Renal cortical epithelial cell (primary cell): ENCODE measurements at regions not wholly inside any gene's neighbourhood (a gene's known extent, or its start where the extent isn't known, plus 50 kb on each side); places are given as distances from the start of the nearest gene placed in this dataset.
"Not testable (repeated sequence)": the region's sequence is repeated elsewhere in the genome, so short reads cannot be mapped to it uniquely, and the experiment has no call there.

Experiments
- DNase-seq: peaks from one replicate; pipeline ENCODE4 v3.0.0-alpha.2; 2011; ENCODE audit warnings: low read depth

DNA sequence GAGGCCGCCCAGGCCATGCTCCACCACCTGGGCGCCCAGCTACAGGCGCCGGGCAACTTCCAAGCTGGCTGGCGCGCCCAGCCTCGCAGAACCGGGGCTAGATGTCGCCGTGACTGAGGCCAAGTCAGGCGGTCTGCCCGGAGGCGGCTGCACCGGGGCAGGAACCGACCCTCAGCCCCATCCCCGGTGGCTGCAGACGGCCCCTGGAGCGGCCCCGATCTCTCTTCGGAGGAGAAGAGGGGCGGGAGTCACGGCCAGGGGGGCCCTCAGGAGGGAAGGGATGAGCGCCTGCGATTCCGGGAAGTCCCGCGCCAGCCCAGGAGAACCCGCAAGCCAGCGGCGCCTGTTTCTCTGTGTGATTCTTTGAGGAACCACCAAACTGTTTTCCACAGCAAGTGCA is 671.3 kb upstream of the DEFB115 start:
- not testable (repeated sequence) for DNase-seq

DNA sequence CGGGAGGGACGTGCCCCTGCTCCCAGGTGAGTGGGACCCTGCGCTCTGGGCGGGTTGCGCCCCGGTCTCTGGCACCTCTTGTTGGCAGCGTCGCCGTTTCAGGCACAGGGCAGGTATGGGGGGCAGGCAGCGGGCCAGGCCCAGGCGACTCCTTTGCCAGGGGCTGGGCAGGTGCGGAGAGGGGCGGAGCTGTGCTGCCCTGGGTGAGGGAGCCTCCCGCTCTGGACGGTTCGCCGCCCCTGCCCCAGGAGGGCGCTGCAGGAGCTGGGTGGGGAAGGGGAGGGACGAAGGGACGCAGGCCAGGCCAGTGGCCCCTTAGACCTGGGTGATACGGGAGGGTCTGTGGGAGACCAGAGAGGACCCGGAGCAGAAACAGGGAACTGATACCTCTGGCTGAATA is 663.9 kb upstream of the DEFB115 start:
- no peak for DNase-seq

DNA sequence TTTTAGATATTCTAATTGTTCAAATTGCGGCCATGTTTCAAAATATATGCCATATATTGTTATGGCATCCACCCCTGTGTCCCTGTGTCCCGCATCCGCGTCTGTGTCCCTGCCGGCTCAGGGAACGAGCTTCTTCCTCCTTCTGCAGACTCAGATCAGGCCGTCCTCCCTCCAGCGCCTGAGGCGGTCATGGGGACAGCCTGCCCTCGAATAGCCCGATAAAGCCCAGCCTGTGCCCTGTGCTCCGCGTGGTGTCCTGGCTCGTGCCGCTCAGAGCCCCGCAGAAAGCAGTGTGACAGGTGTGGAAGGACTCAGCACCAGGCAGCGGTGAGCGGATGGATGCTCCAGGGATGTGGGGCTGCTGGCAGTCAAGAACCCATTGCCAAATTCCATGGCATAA is 663.4 kb upstream of the DEFB115 start:
- DNase-seq: no peak

DNA sequence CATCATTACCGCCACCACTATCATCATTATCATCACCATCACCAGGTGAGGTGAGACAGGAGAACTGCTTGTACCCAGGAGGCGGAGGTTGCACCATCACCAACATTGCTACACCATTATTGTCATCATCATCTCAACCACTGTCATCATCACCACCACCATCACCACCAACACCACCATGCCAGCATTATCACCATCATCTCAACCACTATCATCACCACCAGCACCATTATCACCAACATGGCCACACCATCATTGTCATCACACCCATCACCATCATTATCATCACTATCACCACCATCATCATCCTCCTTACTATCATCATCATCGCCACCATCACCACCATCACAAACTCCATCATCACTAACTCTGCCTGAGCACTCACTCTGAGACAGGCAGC is 661.8 kb upstream of the DEFB115 start:
- DNase-seq: no peak

DNA sequence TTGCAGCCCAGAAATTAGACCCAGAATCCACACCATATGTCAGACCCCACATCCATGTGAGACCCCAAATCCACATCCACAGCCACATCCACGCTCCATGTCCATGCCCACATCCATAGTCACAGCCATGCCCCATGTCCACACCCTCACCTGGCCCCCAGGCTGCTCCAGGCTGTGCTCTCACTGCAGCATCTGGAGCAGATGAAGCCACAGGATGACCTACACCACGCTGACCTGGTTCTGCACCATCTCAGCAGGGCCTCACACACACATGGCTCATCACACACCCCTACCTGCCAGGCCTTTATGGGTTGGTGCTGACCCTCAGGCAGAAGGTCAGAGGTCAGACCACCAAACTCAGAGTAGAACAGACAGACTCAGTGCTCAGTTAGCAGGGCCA is 660.0 kb upstream of the DEFB115 start:
- DNase-seq: not testable (repeated sequence)

DNA sequence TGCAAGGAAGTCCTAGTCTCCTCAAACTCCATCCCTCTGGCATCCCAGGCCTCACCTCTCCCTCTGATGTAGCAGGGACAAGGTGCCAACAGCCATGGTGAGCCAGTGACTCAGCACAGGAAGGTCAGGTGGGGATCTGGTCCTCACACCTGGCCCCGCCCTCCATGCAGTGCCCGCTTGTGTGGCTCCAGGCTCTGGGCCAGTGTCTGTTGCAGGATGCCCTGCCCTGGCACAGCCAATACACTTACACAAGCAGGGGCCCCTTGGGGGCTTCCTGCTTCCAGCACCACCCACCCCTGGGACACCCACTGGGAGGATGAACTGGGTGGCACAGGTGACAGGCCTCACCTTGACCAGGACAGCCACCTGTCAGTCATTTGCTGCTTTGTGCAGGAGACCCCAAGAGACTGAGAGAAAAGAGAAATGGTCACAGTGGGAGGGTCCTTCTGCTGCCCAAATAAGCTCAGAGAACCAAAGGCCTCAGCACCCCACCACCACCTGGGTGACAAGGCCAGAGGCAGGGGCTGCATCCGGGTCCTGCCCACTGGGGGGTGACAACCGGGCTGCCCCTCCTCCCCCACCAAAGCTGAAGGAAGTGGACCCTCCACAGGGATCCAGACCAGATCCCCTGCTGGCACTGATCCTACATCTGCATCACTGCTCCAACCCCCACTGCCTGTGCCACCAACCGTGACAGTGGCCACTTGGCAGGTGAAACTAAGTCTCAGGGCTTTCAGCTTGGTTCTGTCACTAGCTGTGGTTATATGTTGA is 658.8 kb upstream of the DEFB115 start:
- no peak for DNase-seq

DNA sequence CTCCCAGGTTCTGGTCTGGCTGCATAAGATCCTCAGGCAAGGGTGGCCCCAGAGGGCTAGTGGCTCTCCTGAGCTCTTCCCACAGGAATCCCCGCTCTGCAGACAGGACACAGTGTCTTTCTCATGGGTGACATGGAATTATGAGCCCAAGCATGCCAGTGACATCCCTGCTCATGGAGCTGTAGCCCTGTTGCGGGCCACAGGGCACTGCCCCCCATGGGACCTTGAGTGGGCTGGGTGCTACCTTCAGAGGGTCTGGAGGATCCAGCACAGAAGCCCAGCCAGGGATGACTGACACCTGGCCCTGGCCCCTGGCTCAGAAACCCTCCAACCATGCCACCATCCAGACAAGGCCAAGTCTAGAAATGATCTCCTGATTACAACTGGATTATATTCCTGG is 657.5 kb upstream of the DEFB115 start:
- DNase-seq: no peak

DNA sequence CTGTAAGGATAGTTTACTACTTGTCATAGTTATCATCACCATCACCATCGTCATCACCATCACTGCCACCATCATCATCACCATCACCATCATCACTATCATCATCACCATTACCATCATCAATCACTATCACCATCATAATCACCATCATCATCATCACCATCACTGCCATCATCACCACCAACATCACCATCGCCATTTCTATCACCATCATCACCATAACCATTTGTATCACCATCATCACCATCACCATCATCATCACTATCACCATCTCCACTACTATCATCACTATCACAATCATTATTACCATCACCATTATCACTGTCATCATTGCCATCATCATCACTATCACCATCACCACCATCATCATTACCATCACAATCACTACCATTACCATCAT is 655.5 kb upstream of the DEFB115 start:
- DNase-seq: no peak

DNA sequence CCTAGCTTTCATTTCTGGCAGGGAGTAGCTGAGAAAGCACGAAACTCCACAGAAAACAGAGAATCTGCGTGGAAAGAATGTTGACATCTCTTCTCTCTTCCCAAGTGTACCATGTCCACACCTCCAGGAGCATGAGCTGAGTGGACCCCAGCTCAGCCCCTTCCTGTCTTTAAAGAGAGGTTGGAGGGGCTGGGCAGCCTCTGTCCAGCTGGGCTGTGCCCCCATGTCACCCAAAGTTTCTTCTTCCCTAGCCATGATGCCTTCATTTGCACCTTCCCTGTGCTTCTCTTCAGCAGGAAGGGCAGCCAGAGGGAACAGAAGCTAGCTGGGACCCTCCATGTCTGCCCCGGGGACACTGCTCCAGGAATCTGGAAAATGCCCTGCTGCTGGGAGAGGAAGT is 655.0 kb upstream of the DEFB115 start:
- DNase-seq: no peak

DNA sequence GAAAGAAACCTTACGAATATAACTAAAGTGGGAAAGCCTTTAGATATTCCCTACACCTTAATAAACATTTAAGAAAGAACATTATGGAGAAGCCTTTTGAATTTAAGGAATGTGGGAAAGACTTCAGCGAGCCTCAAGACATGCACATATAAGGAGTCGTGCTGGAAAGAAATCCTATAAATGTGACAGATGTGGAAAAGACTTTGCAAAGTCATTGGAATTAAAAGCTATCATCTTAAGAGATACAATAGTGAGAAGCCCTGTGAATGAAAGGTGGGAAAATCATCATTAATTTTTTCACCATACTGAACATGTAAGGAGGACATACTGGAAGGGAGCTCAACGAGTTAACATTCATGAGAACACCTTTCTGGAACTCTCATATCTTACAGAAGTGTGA is 650.5 kb upstream of the DEFB115 start:
- DNase-seq: no peak

DNA sequence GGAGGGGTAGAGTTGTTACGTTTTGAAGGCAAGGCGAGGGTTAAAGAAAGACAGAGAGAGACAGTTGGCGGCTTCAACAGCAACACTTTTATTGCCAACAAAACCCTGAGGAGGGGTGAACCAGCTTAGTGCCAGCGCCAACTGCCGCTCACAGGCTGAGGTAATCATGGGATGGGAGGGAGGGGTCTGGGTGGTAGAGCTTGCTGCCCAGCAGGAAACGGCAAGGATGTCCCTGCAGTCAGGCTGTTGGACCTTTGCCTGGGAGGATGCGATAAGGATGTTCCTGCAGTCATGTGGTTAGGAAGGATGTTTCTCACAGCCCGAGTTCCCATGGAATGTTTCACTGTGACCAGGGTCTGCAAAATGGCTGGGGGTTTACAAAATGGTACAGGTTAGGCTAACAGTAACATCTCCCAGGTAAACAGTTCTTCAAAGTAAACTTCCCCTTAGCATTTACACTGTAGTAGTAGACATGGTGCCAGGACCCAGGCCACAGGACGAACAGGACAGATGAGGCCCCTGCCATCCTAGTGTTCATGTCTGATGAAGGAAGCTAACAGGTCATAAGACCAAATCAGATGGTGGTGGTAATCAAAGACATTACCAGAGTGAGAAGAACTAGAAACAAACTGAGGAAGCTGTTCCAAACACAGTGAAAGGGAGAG is 647.3 kb upstream of the DEFB115 start:
- no peak for DNase-seq

DNA sequence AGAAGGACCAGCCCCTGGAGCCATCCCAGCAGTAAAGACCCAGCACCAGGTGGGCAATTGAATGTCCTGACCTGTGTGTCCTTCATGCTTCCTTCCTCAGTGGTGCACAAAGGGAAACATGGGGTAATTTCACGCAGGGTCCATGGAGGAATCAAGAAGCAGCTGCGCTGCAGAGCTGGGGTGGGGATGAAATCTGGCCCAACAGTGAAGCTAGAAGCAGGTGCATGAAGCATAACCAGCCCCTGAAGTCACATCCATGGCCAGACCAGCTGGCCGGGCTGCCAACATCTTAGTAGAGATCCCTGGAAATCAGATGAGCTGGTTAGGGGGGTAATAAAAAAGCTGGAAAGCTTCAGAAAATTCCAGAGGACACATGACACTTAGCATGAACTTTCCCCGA is 646.7 kb upstream of the DEFB115 start:
- DNase-seq: no peak

DNA sequence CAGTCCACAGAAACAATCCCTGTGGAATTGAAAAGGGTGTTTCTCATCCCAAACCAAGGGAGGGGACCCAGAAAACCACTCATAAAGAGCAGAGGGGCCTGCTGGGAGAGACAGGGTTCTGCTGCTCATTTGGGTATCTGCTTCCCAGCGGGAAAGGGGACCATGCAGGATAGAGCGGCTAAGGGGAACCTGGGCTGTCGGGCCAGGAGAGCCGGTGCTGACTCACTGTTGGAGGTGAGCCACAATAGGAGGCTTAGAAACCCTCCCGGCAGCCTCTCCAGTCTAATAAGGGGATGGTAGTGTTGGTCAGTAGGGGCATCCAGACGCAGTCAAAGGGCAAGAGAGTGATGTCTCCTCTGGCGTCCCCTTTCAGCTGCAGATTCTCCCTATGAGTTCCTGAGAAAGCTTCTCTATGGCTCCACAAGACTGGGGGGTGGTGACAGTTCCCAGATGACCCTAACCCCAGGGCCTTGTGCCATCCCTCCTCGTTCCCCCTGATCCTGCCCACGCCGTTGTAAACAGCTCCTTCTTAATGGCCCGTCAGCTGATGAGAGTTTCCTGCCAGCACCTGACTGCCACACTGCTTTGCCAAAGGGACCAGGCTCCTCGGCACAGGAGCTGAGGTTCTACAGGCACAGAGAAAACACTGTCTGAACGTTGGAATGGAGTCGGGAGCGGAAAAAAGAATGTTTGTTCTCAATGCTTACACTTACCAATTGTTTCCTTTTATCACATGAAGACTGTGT is 646.1 kb upstream of the DEFB115 start:
- no peak for DNase-seq

DNA sequence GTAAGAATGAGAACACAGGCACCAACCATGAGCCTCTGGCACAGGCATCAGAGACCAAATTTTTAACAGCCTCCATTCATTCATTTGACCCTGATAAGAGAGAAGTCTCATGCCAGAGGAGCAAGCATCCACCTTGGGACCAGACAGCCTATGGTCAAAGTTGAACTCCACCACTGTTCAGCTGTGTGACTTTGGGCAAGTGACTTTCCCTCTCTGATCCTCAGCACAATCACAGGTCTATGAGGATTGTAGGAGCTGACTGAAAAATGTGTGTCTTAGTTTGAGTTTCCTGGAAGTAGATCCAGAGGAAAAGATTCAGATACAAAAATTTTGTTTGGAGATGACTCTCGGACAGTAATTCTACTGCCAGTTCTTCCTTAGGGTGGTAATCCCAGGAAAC is 645.1 kb upstream of the DEFB115 start:
- no peak for DNase-seq

DNA sequence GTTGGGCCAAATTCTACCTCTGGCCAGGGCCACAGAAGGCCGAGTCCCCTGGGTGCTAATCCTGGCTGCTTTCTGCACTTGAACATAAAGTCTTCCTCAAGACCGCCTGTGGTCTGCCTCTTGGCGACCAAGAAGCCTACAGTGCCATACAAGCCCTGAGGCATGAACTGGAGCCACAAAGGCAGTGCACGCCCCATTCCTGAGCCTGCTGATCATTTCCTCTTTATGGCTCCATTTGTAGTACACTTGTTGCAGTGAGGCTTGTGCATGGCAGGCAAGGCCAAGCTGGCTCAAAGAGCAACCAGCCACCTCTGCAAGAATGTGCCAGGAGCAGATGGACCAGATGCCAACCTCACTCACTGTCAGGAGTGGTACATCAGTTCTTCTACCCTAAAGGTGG is 636.1 kb upstream of the DEFB115 start:
- DNase-seq: not testable (repeated sequence)

DNA sequence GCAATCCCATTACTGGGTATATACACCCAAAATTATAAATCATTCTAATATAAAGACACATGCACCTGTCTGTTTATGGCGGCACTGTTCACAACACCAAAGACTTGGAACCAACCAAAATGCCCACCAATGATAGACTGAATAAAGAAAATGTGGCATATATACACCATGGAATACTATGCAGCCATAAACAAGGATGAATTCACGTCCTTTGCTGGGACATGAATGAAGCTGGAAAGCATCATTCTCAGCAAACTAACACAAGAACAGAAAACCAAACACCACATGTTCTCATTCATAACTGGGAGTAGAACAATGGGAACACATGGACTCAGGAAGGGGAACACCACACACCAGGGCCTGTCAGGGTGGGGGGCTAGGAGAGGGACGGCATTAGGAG is 633.2 kb upstream of the DEFB115 start:
- not testable (repeated sequence) for DNase-seq

DNA sequence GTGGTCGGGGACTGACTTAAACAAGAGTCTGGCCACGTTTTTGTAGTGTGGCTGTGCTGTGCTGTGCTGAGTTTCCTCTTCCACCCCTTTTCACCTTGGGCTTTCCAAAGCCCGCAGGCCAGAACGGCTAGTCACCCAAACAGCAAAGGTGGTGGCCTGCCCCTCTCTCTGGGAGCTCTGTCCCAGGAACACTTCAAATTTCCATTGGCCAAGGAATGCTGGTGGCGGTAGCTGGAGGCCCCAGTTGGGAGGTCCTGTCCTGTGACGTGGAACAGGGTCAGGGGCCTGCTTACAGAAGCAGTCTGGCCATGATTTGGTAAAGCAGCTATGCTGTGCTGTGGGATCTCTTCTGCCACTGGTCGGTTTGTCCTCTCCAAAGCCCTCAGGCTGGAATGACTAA is 628.1 kb upstream of the DEFB115 start:
- DNase-seq: not testable (repeated sequence)

DNA sequence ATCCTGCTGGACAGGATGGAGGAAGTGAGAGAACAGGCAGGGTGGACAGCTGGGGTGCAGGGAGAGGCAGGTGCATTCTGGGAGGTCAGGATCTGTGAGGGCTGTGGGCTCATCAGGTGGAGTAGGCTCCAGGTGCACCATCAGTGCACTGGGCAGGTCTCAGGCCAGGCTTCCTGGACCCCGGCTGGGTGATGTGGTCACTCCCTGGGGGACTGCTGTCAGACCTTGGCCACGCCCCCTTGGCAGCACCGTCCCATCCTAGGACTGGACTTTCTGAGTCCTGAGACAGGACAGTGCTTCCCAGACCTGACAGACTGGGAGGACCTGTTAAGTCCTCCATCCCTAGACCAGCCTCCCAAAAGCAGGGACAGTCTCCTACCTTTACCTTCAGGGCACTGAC is 626.7 kb upstream of the DEFB115 start:
- no peak for DNase-seq

DNA sequence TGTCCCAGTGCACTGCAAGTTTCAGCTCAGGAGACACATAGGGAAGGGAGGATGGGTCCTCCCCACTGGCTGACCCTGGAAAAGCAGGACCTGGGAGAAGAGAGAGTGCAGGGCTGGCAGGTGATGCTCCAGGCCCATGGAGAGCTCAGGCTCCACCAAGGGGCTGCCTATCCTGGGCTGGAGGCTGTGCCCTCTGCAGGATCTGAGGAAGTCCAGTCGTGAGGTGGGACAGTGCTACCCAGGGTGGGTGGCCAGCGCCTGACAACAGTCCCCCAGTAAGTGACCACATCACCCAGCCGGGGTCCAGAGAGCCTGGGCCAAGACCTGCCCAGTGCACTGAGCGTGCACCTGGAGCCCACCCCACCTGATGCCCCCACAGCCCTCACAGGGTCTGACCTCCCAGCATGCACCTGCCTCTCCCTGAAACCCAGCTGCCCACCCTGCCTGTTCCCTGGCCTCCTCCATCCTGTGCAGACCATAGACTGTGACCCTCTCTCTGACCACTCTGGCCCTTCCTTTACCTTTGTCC is 626.1 kb upstream of the DEFB115 start:
- DNase-seq: not testable (repeated sequence)

DNA sequence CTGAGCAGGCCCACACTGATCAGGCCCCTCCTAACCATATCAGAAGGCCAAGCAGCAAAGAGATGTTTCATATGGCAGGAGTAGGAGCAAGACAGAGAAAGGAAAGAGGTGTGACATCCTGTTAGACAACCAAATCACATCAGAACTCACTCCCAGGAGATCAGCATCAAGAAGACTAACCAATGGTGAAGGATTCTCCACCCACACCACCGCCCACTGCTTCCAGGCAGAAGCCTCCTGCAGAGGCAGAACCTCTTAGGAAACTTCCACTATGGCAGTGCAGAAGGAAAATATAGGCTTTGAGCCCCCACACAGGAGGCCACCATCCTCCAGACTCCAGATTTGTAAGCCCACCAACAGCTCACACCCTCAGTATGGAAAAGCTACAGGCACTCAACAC is 624.7 kb upstream of the DEFB115 start:
- DNase-seq: not testable (repeated sequence)

DNA sequence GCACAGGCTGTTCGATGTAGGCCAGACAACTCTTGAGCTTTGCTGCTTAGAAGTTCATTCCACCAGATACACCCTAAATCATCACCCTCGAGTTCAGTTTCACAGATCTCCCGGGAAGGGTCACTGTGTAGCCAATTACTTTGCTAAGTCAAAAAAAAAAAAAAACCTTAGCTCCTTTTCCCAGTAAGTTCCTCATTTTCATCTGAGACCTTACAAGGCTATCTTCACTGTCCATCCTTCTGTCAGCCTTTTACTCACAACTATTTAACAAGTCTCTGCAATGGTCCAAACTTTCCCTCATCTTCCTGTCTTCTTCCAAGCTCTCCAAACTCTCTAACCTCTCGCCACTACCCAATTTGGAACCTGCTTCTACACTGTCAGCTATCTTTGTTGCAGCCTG is 615.9 kb upstream of the DEFB115 start:
- not testable (repeated sequence) for DNase-seq

DNA sequence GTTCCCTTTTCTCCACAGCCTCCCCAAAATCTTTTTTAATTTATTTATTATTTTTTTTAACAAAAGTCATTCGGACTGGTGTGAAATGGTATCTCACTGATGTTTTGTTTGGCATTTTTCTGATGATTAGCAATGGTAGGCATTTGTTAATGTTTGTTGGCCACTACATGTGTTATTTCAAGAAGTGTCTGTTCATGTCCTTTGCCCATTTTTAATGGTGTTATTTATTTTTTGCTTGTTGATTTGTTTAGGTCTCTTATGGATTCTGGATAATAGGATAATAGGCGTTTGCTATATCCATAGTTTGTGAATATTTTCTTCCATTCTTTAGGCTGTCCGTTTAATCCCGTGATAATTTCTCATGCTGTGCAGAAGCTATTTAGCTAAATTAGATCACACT is 596.5 kb upstream of the DEFB115 start:
- DNase-seq: not testable (repeated sequence)

DNA sequence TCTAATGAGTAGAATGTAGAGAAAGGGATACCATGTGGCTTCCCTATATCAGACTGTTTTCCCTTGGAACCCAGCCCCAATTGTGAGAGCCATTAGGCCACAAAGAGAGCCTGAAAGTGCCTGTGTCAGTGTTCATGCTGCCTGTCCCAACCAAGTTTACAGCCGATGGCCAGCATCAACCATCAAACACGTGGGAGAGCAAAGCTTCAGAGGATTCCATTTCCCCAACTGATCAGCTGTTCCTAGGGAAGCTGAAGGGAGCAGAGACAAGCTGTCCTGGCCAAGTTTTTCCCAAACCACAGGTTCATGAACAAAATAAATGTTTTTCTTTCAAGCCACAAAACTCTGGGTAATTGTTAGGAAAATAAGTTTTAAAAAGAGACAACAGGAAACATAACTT is 589.0 kb upstream of the DEFB115 start:
- not testable (repeated sequence) for DNase-seq
